LHCN-M2 (cell line): ENCODE measurements at regions not wholly inside any gene's neighbourhood (a gene's known extent, or its start where the extent isn't known, plus 50 kb on each side); places are given as distances from the start of the nearest gene placed in this dataset.
"Not testable (repeated sequence)": the region's sequence is repeated elsewhere in the genome, so short reads cannot be mapped to it uniquely, and the experiment has no call there.

ENCODE experiments used
- DNase-seq: peaks from one replicate; pipeline ENCODE4 v3.0.0-alpha.2; 2012; ENCODE audit warnings: low read depth

DNA sequence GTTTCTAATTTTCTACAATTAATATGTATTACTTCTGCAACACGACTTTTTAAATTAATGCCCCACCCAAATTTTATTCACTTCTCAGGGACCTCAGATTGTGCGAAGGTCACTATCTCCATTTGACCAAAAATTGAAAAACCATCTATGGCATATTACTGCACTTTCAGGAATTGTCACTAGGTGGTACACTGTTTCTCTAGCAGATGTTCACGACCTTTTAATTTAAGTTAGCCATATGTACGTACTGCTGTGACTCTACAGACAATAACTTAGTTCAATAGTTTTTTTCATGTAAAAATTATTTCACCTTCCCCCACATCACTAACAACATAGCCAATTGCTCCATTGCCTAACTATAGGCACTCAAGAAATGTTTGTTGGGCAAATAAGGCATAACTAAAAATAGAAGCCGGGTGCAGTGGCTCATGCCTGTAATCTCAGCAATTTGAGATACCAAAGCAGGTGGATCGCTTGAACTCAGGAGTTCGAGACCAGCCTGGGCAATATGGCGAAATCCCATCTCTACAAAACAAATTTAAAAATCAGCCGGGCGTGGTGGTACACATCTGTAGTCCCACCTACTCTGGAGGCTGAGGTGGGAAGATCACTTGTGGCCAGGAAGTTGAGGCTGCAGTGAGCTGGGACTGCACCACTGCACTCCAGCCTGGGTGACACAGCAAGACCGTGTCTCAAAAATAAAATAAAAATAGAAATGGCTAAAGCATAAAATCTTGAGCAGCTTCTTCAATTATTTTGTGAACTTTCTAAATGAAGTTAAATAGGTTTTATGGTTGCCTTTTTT, 75.7 kb upstream of the PKN2 start:
- peak; percentile 17 for DNase-seq

DNA sequence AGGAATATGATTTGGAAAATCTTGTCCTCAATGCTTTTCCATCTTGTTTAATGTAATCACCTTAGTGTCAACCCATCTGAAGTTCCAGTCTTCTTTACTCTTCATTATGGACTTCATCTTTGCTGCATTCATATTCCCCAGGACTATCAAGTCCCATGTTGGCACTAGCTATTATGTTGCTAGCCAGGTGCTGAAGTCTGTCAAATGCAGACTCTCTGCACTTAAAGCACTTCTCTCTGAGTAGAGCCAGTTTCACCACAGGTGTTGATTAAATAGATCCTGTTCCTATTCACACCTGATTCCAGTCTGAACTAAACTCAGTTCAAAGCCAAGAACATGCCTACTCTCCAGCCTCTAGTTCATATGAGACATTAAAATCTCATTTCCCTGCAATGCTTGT, 75.0 kb upstream of the PKN2 start:
- no peak for DNase-seq

DNA sequence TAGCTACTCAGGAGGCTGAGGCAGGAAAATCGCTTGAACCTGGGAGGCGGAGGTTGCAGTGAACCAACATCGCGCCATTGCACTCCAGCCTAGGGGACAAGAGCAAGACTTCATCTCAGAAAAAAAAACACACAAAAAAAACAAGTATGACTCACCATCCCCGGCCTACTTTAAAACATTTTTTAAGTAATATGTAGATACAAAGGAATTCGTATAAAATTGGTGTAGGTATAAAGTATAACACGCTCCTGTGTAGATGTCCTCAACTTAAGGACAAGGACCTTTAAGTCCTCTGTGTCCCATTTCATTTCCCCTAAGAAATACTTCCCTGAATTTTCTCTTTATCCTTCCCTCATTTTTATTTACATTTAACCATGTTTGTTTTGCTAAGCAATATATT, 73.4 kb upstream of the PKN2 start:
- DNase-seq, result no peak

DNA sequence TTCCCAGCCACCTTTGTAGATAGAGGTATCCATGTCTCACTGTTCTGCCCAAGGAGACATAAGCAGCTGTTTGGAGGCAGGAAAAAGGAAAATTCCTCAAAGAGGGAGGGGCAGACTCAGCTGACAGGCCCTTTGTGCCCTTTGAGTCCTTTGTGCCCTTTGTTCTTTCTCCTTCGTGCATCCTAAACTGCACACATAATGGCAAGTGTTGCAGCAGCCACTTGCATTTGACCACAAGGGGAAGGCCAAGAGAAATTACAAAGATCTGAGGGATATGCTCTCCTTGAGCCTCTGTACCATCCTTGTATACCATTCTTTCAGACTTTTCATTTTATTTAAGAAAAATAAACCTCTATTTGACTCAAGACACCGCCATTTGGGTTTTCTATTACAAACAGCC, 71.8 kb upstream of the PKN2 start:
- no peak for DNase-seq

DNA sequence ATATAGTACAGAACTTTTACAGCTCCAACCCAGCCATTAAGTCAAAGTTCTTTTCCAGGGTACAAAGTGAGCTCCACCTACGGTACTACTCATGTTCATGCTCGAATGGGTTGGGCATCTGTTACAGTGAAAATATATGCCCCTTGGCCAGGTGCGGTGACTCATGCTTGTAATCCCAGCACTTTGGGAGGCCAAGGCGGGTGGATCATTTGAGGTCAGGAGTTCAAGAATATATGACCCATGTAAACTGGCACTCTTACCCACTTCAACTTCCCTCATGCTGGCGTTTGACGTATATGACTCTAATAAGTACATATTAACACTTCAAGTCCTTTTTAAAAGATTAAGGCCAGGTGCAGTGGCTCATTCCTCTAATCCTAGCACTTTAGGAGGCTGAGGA, 71.3 kb upstream of the PKN2 start:
- no peak for DNase-seq

DNA sequence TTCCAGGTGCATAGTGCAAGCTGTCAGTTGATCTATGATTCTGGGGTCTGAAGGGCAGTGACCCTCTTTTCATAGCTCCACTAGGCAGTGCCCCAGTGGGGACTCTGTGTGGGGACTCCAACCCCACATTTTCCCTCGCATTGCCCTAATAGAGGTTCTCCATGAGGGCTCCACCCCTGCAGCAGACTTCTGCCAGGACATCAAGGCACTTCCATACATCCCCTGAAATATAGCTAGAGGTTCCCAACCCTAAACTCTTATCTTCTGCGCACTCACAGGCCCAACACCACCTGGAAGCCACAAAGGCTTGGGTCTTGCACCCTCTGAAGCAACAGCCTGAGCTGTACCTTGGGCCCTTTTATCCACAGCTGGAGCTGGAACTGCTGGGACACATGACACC, 65.7 kb upstream of the PKN2 start:
- no peak for DNase-seq

DNA sequence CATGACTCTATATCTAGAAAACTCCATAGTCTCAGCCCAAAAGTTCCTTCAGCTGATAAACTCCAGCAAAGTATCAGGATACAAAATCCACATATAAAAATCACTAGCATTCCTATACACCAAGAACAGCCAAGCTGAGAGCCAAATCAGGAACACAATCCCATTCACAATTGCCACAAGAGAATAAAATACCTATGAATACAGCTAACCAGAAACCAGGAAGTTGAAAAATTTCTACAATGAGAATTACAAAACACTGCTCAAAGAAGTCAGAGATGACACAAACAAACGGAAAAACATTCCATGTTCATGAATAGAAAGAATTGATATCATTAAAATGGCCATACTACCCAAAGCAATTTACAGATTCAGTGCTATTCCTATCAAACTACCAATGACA, 61.0 kb upstream of the PKN2 start:
- not testable (repeated sequence) for DNase-seq
